HG03280 (cell line): ENCODE measurements at regions not wholly inside any gene's neighbourhood (a gene's known extent, or its start where the extent isn't known, plus 50 kb on each side); places are given as distances from the start of the nearest gene placed in this dataset.
"Not testable (repeated sequence)": the region's sequence is repeated elsewhere in the genome, so short reads cannot be mapped to it uniquely, and the experiment has no call there.

Experiments used
- ATAC-seq: cut with Tn5 transposase; IDR thresholded peaks from one replicate; pipeline ENCODE4 v1.9.1; 2021; ENCODE audit warnings: mild to moderate bottlenecking, moderate library complexity; ENCODE audit not compliant: unreplicated experiment

GRCh38 chr4:75422998-75423397 is 91.2 kb downstream of the RCHY1 start:
- no peak for ATAC-seq

- ATAC-seq = no peak
Observed at GRCh38 chr4:75412746-75413145, 101.5 kb downstream of the RCHY1 start.

- no peak for ATAC-seq
Observed at GRCh38 chr4:75398501-75398900, 115.7 kb downstream of the RCHY1 start.

- ATAC-seq = no peak
Observed at GRCh38 chr4:75391489-75392166, 122.6 kb downstream of the RCHY1 start.

GRCh38 chr4:75386426-75386825 is 127.8 kb downstream of the RCHY1 start:
- ATAC-seq = not testable (repeated sequence)

- no peak for ATAC-seq
Observed at GRCh38 chr4:75385106-75385505, 129.1 kb downstream of the RCHY1 start.

GRCh38 chr4:75376543-75376942 is 137.7 kb downstream of the RCHY1 start:
- no peak for ATAC-seq

- no peak for ATAC-seq
Observed at GRCh38 chr4:75371915-75372314, 142.3 kb downstream of the RCHY1 start.

- no peak for ATAC-seq
Observed at GRCh38 chr4:75370576-75370975, 143.6 kb downstream of the RCHY1 start.

- no peak for ATAC-seq
Observed at GRCh38 chr4:75345423-75345822, 168.8 kb downstream of the RCHY1 start.

GRCh38 chr4:75344915-75345314 is 169.3 kb downstream of the RCHY1 start:
- ATAC-seq = no peak

- no peak for ATAC-seq
Observed at GRCh38 chr4:75343333-75343732, 170.9 kb downstream of the RCHY1 start.

GRCh38 chr4:75340561-75340960 is 173.6 kb downstream of the RCHY1 start:
- no peak for ATAC-seq

- ATAC-seq = no peak
Observed at GRCh38 chr4:75338352-75338880, 175.8 kb downstream of the RCHY1 start.

- ATAC-seq = no peak
Observed at GRCh38 chr4:75327804-75328512, 186.2 kb downstream of the RCHY1 start.

- no peak for ATAC-seq
Observed at GRCh38 chr4:75325318-75325979, 188.8 kb downstream of the RCHY1 start.

GRCh38 chr4:75321484-75321883 is 192.7 kb downstream of the RCHY1 start:
- ATAC-seq = no peak

- not testable (repeated sequence) for ATAC-seq
Observed at GRCh38 chr4:75317641-75318040, 196.6 kb downstream of the RCHY1 start.

- no peak for ATAC-seq
Observed at GRCh38 chr4:75308049-75308448, 206.2 kb downstream of the RCHY1 start.

GRCh38 chr4:75306506-75306905 is 207.7 kb downstream of the RCHY1 start:
- ATAC-seq = no peak

GRCh38 chr4:75302648-75303047 is 211.6 kb downstream of the RCHY1 start:
- ATAC-seq = no peak
